ENCODE measurements at regions not wholly inside any gene's neighbourhood (a gene's known extent, or its start where the extent isn't known, plus 50 kb on each side); places are given as distances from the start of the nearest gene placed in this dataset.
"Not testable (repeated sequence)": the region's sequence is repeated elsewhere in the genome, so short reads cannot be mapped to it uniquely, and the experiment has no call there.

DNA sequence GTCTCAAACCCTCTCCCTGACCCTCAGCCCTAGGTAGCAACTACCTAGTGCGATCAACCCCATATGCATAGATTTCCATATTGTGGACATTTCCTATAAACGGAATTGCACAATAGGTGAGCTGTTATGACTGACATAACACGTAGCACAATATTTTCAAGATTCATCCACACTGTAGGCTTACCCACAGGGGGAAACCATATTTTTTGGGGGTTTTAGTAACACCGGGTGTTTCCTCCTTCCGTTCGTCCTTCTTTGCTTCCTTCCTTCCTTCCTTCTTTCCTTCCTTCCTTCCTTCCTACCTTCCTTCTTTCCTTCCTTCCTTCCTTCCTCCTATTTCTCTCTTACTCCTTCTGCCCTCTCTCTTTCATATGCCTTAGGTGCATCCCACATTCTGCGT is 524.2 kb downstream of the CWH43 start:
- FAIRE-seq (peak; percentile 96), DNase-seq (peak in 1 of 2 donors; percentile 8)
- H3K36me3 ChIP-seq (ENCODE audit: control insufficient read depth in 3 of 3, insufficient read depth in 2 of 3, low read depth in 1 of 3, low read length in 3 of 3); H3K27me3 ChIP-seq (ENCODE audit: control insufficient read depth in 3 of 3, insufficient read depth in 3 of 3, low read length in 3 of 3); H3K4me3 ChIP-seq (ENCODE audit: low read depth in 1 of 3, low read length in 3 of 3); H3K27ac ChIP-seq (ENCODE audit: low read depth in 1 of 3, low read length in 2 of 3); H3K4me1 ChIP-seq (ENCODE audit: control insufficient read depth in 3 of 3, insufficient read depth in 2 of 3, low read depth in 1 of 3, low read length in 2 of 3): not testable (repeated sequence)
- peaks cover 2 to 22% of the 10 kb centered on the region in 2 donors for H3K9me3 ChIP-seq (ENCODE audit: control insufficient read depth in 2 of 2, insufficient read depth in 1 of 2, low read depth in 1 of 2, low read length in 1 of 2)
- 74 to 84% (median 78%) methylated on average over 6 of the region's 7 CpGs for WGBS, 3 donors

DNA sequence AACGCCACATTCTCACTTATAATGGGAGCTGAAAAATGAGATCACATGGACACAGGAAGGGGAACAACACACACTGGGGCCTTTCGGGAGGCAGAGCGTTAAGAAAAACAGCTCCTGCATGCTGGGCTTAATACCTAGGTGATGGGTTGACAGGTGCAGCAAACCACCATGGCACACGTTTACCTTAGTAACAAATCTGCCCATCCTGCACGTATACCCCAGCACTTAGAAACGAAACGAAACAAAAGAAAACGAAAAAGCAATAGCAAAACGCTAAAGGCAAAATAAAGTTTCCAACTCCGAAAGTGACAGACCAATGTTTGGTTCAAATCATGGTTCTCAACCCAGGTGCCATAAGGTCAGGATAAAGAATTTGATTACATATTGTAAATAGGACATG is 525.3 kb downstream of the CWH43 start:
- H3K36me3 ChIP-seq (ENCODE audit: control insufficient read depth in 3 of 3, insufficient read depth in 2 of 3, low read depth in 1 of 3, low read length in 3 of 3); FAIRE-seq; H3K27me3 ChIP-seq (ENCODE audit: control insufficient read depth in 3 of 3, insufficient read depth in 3 of 3, low read length in 3 of 3); H3K4me3 ChIP-seq (ENCODE audit: low read depth in 1 of 3, low read length in 3 of 3); H3K27ac ChIP-seq (ENCODE audit: low read depth in 1 of 3, low read length in 2 of 3); H3K4me1 ChIP-seq (ENCODE audit: control insufficient read depth in 3 of 3, insufficient read depth in 2 of 3, low read depth in 1 of 3, low read length in 2 of 3): not testable (repeated sequence)
- peak in 1 of 2 donors; percentile 7 for DNase-seq
- WGBS, 3 donors, result 70 to 73% (median 71%) methylated on average over 10 of the region's 10 CpGs
- H3K9me3 ChIP-seq (ENCODE audit: control insufficient read depth in 2 of 2, insufficient read depth in 1 of 2, low read depth in 1 of 2, low read length in 1 of 2), result peaks cover 2 to 22% of the 10 kb centered on the region in 2 donors

DNA sequence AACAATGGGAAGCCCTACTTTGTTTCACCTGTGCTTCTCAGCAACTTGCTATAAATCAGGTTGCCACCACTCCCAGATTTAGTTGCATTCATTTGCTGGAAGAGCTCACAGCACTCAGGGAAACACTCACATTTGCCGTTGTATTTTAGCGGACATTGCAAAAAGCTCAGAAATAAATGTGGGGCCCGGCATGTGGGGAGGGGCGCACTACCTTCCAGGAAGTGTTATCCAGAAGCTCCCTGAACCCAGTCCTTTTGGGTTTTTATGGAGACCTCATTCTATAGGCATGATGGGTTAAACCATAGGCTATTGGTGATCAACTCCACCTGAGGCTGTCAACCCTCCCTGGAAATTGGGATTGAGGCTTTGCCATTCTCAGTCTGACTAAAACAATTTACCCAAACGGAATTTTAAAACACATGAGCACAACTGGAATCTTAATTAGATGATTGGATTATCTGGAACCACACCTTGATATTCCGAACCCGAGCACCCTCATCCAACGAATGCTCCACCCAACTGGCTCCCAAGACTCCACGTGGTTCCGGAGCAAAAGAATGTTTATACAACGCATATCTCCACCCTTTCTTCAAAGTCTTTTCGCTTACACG is 525.9 kb downstream of the CWH43 start:
- peak in 1 of 2 donors; percentile 10 for DNase-seq
- not testable (repeated sequence) for H3K4me3 ChIP-seq (ENCODE audit: low read depth in 1 of 3, low read length in 3 of 3); H3K36me3 ChIP-seq (ENCODE audit: control insufficient read depth in 3 of 3, insufficient read depth in 2 of 3, low read depth in 1 of 3, low read length in 3 of 3); H3K27ac ChIP-seq (ENCODE audit: low read depth in 1 of 3, low read length in 2 of 3); H3K27me3 ChIP-seq (ENCODE audit: control insufficient read depth in 3 of 3, insufficient read depth in 3 of 3, low read length in 3 of 3); FAIRE-seq; H3K4me1 ChIP-seq (ENCODE audit: control insufficient read depth in 3 of 3, insufficient read depth in 2 of 3, low read depth in 1 of 3, low read length in 2 of 3)
- peaks cover 2 to 22% of the 10 kb centered on the region in 2 donors for H3K9me3 ChIP-seq (ENCODE audit: control insufficient read depth in 2 of 2, insufficient read depth in 1 of 2, low read depth in 1 of 2, low read length in 1 of 2)
- 69 to 77% (median 72%) methylated on average over 13 of the region's 13 CpGs for WGBS, 3 donors

DNA sequence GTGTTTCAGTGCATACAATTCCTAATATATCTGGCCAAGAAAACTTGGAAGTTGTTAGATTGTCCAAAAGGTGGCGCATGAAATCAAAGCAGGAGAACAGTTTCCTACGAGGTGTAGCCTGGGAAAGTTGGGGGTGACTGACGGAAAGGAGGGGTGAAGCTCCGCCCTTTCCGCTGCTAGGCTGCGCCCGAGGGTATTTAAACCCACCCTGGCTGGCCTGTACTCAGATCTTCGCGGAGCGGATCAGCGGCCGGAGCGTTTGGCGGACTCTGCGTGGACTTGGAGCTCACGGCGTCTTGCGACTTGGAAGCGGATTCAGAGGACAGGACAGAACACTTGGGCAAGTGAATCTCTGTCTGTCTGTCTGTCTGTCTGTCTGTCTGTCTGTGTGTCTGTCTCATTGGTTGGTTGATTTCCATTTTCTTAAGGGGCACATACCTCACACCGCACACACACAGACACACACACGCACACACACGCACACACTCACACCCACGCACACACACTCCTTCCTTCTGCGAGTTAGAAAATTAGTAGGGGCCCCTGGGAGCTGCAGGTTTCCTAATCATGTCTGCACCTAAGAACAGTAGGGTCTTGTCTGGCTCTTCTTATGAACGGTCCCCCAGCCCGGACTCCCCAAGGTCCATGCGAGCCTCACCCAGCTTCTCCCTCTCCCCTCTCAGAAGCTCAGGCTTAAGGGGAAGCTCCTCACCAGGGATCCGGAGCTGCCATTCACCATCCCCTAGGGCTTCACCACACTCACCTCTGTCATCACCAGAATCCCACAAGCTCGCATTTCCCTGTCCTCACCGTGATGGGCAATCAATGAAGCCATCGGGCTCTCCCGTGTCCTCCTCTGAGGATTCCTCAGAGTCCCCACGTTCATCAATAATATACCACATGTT is 526.8 kb downstream of the CWH43 start:
- not testable (repeated sequence) for DNase-seq; H3K4me3 ChIP-seq (ENCODE audit: low read depth in 1 of 3, low read length in 3 of 3); H3K27me3 ChIP-seq (ENCODE audit: control insufficient read depth in 3 of 3, insufficient read depth in 3 of 3, low read length in 3 of 3); H3K27ac ChIP-seq (ENCODE audit: low read depth in 1 of 3, low read length in 2 of 3); H3K4me1 ChIP-seq (ENCODE audit: control insufficient read depth in 3 of 3, insufficient read depth in 2 of 3, low read depth in 1 of 3, low read length in 2 of 3); H3K36me3 ChIP-seq (ENCODE audit: control insufficient read depth in 3 of 3, insufficient read depth in 2 of 3, low read depth in 1 of 3, low read length in 3 of 3); FAIRE-seq
- H3K9me3 ChIP-seq (ENCODE audit: control insufficient read depth in 2 of 2, insufficient read depth in 1 of 2, low read depth in 1 of 2, low read length in 1 of 2), result peaks cover 2 to 22% of the 10 kb centered on the region in 2 donors
- WGBS, 3 donors, result 83 to 88% (median 83%) methylated on average over 32 to 33 of the region's 33 CpGs

DNA sequence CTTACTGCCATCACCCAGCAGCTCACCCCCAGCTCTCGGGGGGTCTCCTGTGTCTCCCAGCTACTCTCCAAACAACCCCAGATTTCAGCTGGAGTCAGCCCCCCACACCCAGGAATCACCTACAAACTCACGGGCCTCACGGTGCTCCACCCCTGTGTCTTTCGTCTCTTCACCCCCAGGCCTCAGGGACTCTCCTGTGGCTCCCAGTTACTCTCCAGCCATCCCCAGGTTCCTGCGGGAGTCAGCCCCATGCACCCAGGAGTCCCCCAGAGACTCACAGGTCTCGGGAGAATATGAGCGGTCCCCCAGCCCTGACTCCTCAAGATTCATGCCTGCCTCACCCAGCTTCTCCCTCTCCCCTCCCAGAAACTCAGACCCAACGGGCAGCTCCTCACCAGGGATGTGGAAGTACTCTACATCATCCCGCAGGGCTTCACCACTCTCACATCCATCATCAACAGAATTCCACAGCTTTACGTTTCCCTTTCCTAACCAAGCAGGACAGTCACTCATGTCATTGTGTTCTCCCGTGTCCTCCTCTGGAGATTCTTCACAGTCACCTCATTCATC is 527.6 kb downstream of the CWH43 start:
- not testable (repeated sequence) for H3K4me1 ChIP-seq (ENCODE audit: control insufficient read depth in 3 of 3, insufficient read depth in 2 of 3, low read depth in 1 of 3, low read length in 2 of 3); H3K27me3 ChIP-seq (ENCODE audit: control insufficient read depth in 3 of 3, insufficient read depth in 3 of 3, low read length in 3 of 3); H3K4me3 ChIP-seq (ENCODE audit: low read depth in 1 of 3, low read length in 3 of 3); DNase-seq; FAIRE-seq; H3K27ac ChIP-seq (ENCODE audit: low read depth in 1 of 3, low read length in 2 of 3); H3K36me3 ChIP-seq (ENCODE audit: control insufficient read depth in 3 of 3, insufficient read depth in 2 of 3, low read depth in 1 of 3, low read length in 3 of 3)
- 71 to 80% (median 77%) methylated on average over 6 to 7 of the region's 11 CpGs for WGBS, 3 donors
- H3K9me3 ChIP-seq (ENCODE audit: control insufficient read depth in 2 of 2, insufficient read depth in 1 of 2, low read depth in 1 of 2, low read length in 1 of 2), result peaks cover 2 to 22% of the 10 kb centered on the region in 2 donors

DNA sequence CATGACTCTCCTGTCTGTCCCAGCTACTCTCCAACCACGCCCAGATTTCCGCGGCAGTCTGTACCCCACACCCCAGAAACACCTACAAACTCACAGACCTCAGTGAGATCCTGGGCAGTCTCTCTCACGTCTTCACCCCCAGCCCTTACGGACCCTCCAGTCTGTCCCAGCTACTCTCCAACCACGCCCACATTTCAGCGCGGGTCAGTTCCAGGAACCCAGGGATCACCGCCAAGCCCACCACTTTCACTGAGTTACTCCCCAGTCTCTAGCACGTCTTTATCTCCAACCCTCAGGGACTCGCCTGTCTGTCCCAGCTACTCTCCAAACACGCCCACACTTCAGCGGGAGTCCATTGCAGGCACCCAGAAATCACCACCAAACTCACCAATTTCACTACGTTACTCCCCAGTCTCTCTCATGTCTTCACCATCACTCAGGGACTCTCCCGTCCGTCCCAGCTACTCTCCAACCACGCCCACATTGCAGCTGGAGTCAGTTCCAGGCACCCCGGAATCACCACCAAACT is 528.2 kb downstream of the CWH43 start:
- not testable (repeated sequence) for H3K4me1 ChIP-seq (ENCODE audit: control insufficient read depth in 3 of 3, insufficient read depth in 2 of 3, low read depth in 1 of 3, low read length in 2 of 3); H3K27ac ChIP-seq (ENCODE audit: low read depth in 1 of 3, low read length in 2 of 3); FAIRE-seq; H3K4me3 ChIP-seq (ENCODE audit: low read depth in 1 of 3, low read length in 3 of 3); H3K27me3 ChIP-seq (ENCODE audit: control insufficient read depth in 3 of 3, insufficient read depth in 3 of 3, low read length in 3 of 3); DNase-seq; H3K36me3 ChIP-seq (ENCODE audit: control insufficient read depth in 3 of 3, insufficient read depth in 2 of 3, low read depth in 1 of 3, low read length in 3 of 3)
- H3K9me3 ChIP-seq (ENCODE audit: control insufficient read depth in 2 of 2, insufficient read depth in 1 of 2, low read depth in 1 of 2, low read length in 1 of 2), result peaks cover 4 to 22% of the 10 kb centered on the region in 2 donors
- WGBS, 3 donors, result 67 to 75% (median 70%) methylated on average over 15 to 16 of the region's 18 CpGs

DNA sequence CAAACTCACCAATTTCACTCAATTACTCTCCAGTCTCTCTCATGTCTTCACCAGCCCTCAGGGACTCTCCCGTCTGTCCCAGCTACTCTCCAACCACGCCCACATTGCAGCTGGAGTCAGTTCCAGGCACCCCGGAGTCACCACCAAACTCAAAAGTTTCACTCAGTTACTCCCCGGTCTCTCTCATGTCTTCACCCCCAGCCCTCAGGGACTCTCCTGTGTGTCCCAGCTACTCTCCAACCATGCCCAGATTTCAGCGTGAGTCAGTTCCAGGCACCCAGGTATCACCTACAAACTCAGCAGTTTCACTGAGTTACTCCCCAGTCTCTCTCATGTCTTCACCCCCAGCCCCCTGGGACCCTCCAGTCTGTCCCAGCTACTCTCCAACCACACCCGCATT is 528.8 kb downstream of the CWH43 start:
- DNase-seq; H3K4me1 ChIP-seq (ENCODE audit: control insufficient read depth in 3 of 3, insufficient read depth in 2 of 3, low read depth in 1 of 3, low read length in 2 of 3); H3K36me3 ChIP-seq (ENCODE audit: control insufficient read depth in 3 of 3, insufficient read depth in 2 of 3, low read depth in 1 of 3, low read length in 3 of 3); H3K4me3 ChIP-seq (ENCODE audit: low read depth in 1 of 3, low read length in 3 of 3); FAIRE-seq; H3K27ac ChIP-seq (ENCODE audit: low read depth in 1 of 3, low read length in 2 of 3); H3K27me3 ChIP-seq (ENCODE audit: control insufficient read depth in 3 of 3, insufficient read depth in 3 of 3, low read length in 3 of 3): not testable (repeated sequence)
- peaks cover 4 to 22% of the 10 kb centered on the region in 2 donors for H3K9me3 ChIP-seq (ENCODE audit: control insufficient read depth in 2 of 2, insufficient read depth in 1 of 2, low read depth in 1 of 2, low read length in 1 of 2)
- 67 to 73% (median 68%) methylated on average over 6 of the region's 6 CpGs for whole genome bisulfite sequencing, 3 donors

DNA sequence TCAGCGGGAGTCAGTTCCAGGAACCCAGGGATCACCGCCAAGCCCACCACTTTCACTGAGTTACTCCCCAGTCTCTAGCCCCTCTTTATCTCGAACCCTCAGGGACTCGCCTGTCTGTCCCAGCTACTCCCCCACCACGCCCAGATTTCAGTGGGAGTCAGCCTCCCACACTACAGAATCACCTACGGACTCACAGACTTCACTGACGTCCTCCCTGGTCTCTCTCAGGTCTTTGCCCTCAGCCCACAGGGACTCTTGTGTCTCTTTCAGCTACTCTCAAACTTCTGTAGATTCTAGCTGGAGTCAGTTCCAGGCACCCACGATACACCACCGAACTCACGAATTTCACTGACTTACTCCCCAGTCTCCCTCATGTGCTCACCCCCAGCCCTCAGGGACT is 529.2 kb downstream of the CWH43 start:
- DNase-seq; H3K27ac ChIP-seq (ENCODE audit: low read depth in 1 of 3, low read length in 2 of 3); H3K27me3 ChIP-seq (ENCODE audit: control insufficient read depth in 3 of 3, insufficient read depth in 3 of 3, low read length in 3 of 3); FAIRE-seq; H3K4me1 ChIP-seq (ENCODE audit: control insufficient read depth in 3 of 3, insufficient read depth in 2 of 3, low read depth in 1 of 3, low read length in 2 of 3); H3K36me3 ChIP-seq (ENCODE audit: control insufficient read depth in 3 of 3, insufficient read depth in 2 of 3, low read depth in 1 of 3, low read length in 3 of 3); H3K4me3 ChIP-seq (ENCODE audit: low read depth in 1 of 3, low read length in 3 of 3): not testable (repeated sequence)
- 72 to 75% (median 73%) methylated on average over 9 to 10 of the region's 10 CpGs for WGBS, 3 donors
- peaks cover 4 to 22% of the 10 kb centered on the region in 2 donors for H3K9me3 ChIP-seq (ENCODE audit: control insufficient read depth in 2 of 2, insufficient read depth in 1 of 2, low read depth in 1 of 2, low read length in 1 of 2)

Data from small intestine (tissue), 7 donors.